Body of pancreas (tissue), 4 donors: ENCODE measurements at regions not wholly inside any gene's neighbourhood (a gene's known extent, or its start where the extent isn't known, plus 50 kb on each side); places are given as distances from the start of the nearest gene placed in this dataset.

Source experiments
- ATAC-seq: fragments of 150-250 bp; one replicate; pipeline ENCODE4 v1.9.1; 2016
- DNase-seq, 4 donors: peaks; one replicate each; pipeline ENCODE4 v3.0.0-alpha.2; 2019
- H3K27ac ChIP-seq, 4 donors: fragments of 200-600 bp; sonication (generic); 1 replicate in 3 of 4; 2 replicates in 1 of 4; pipeline versions ENCODE4 v1.5.1 to v1.6.1; 2016 to 2019; ENCODE audit warnings: mild to moderate bottlenecking in 1 of 4, mixed read lengths in 1 of 4, moderate library complexity in 1 of 4
- H3K27me3 ChIP-seq, 2 donors: fragments of 200-600 bp; sonication (generic); one replicate each; pipeline ENCODE4 v1.6.0; 2016; ENCODE audit warnings: mild to moderate bottlenecking in 1 of 2
- H3K36me3 ChIP-seq, 2 donors: fragments of 200-600 bp; sonication (generic); replicated peaks in 1 of 2; 2 replicates each; pipeline ENCODE4 v1.5.1; 2016; ENCODE audit warnings: low read depth in 2 of 2; ENCODE audit not compliant: insufficient read depth in 1 of 2
- H3K4me1 ChIP-seq: fragments of 200-600 bp; sonication (generic); one replicate; pipeline ENCODE4 v1.6.0; 2016
- H3K4me3 ChIP-seq, 2 donors: fragments of 200-600 bp; sonication (generic); 1 replicate in 1 of 2; 2 replicates in 1 of 2; pipeline ENCODE4 v1.5.1; 2016 to 2019
- H3K9me3 ChIP-seq, 3 donors: fragments of 200-600 bp; sonication (generic); 1 replicate in 2 of 3; 2 replicates in 1 of 3; pipeline ENCODE4 v1.5.1; 2016
- CTCF ChIP-seq, 7 experiments: fragments of 450-650 bp in 4 of 7; fragments of 200-600 bp in 3 of 7; sonication (generic) in 3 of 7; IDR thresholded peaks; one replicate each; pipeline ENCODE4 v1.5.1; 2016 to 2019; ENCODE audit warnings: antibody characterized with exemption in 7 of 7
- POLR2A ChIP-seq, 3 donors: fragments of 450-650 bp; IDR thresholded peaks; one replicate each; pipeline ENCODE4 v1.6.1; 2016; ENCODE audit warnings: antibody characterized with exemption in 3 of 3, mild to moderate bottlenecking in 2 of 3
- WGBS, 2 donors: methylation state at CpG; one replicate each; pipeline ENCODE4 v1.1.5; 2017; 5-methylcytosine and 5-hydroxymethylcytosine counted together
- intact Hi-C: fragments of 100-400 bp; cut with DNase I; formaldehyde crosslinking; loops from one replicate; pipeline ENCODE4 v1.15.1; 2023

GRCh38 chr3:42033741-42034140 lies 57.4 kb upstream of the TRAK1 start:
- H3K36me3 ChIP-seq = no peaks in the 10 kb centered on the region
- peak overlapping the region in 2 of 4 donors; percentile 49 to 67 for H3K27ac ChIP-seq
- ATAC-seq (no peak), DNase-seq (no peak)
- no peak overlapping the region for H3K4me3 ChIP-seq
- peaks cover 45% of the 10 kb centered on the region for H3K4me1 ChIP-seq
- H3K27me3 ChIP-seq = no peaks in the 10 kb centered on the region
- intact Hi-C loops = no loop called here
- no peak for TF ChIP-seq POLR2A (IDR thresholded peaks at IDR 0.05)
- no peak for TF ChIP-seq CTCF (IDR thresholded peaks at IDR 0.05)
- 94 to 98% methylated on average over 2 of the region's 2 CpGs for WGBS, 2 donors
- H3K9me3 ChIP-seq = no peaks in the 10 kb centered on the region

GRCh38 chr3:42032693-42033349 lies 58.3 kb upstream of the TRAK1 start:
- Histone ChIP-seq H3K36me3 (no peaks in the 10 kb centered on the region), H3K27ac (peak overlapping the region; percentile 48 to 67 (median 54)), H3K4me3 (no peak overlapping the region), H3K9me3 (no peaks in the 10 kb centered on the region), H3K4me1 (peaks cover 45% of the 10 kb centered on the region), H3K27me3 (no peaks in the 10 kb centered on the region)
- TF ChIP-seq CTCF (IDR thresholded peaks at IDR 0.05) (no peak), POLR2A (IDR thresholded peaks at IDR 0.05) (no peak)
- 53 to 56% methylated on average over 15 of the region's 15 CpGs for WGBS, 2 donors
- ATAC-seq (peak; percentile 56), DNase-seq (peak in 3 of 4 donors; percentile 49 to 73 (median 60))
- intact Hi-C loops = no loop called here

- DNase-seq = no peak
- Histone ChIP-seq H3K4me3 (no peak overlapping the region), H3K36me3 (no peaks in the 10 kb centered on the region), H3K27me3 (no peaks in the 10 kb centered on the region), H3K4me1 (peaks cover 38% of the 10 kb centered on the region), H3K9me3 (no peaks in the 10 kb centered on the region), H3K27ac (peak overlapping the region in 3 of 4 donors; percentile 25 to 67 (median 40))
- WGBS, 2 donors = 63 to 68% methylated on average over 8 of the region's 8 CpGs
- ATAC-seq = no peak
- TF ChIP-seq POLR2A (IDR thresholded peaks at IDR 0.05) (no peak), CTCF (IDR thresholded peaks at IDR 0.05) (no peak)
- intact Hi-C loops = no loop called here
Measured at GRCh38 chr3:42031808-42032480, 59.2 kb upstream of the TRAK1 start.

- TF ChIP-seq POLR2A (IDR thresholded peaks at IDR 0.05) (no peak), CTCF (IDR thresholded peaks at IDR 0.05) (no peak)
- Histone ChIP-seq H3K4me1 (peaks cover 51% of the 10 kb centered on the region), H3K4me3 (no peak overlapping the region), H3K9me3 (no peaks in the 10 kb centered on the region), H3K27me3 (no peaks in the 10 kb centered on the region), H3K27ac (no peak overlapping the region), H3K36me3 (no peaks in the 10 kb centered on the region)
- DNase-seq = no peak
- intact Hi-C loops = no loop called here
- 90 to 97% methylated on average over 2 of the region's 2 CpGs for WGBS, 2 donors
- ATAC-seq = no peak
Measured at GRCh38 chr3:42028474-42028873, 62.7 kb upstream of the TRAK1 start.
